ENCODE measurements at regions not wholly inside any gene's neighbourhood (a gene's known extent, or its start where the extent isn't known, plus 50 kb on each side); places are given as distances from the start of the nearest gene placed in this dataset.

DNA sequence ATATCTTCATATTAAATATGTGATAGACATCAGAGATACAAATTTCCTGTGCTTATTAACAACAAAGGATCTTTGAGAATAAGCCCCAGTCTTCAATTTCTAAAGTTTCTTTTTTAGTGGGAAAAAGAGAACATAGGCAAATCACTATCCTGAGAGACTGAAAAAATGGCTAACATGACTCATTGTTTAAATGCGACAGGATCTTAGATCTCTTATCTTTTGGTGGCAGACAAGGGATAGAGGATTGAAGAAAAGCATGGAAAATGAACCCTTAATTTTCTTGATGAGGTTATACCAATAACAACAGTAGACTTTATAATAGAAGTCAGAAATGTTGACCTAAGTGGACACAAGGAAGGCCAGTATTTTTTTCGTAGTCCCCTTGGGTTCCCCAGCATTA is 178.6 kb upstream of the MAP3K7 start:
- Histone ChIP-seq H3K36me3 (ENCODE audit: control insufficient read depth in 3 of 3, insufficient read depth in 3 of 3, low read length in 3 of 3) (no peaks in the 10 kb centered on the region), H3K9ac (ENCODE audit: low read depth in 1 of 3, low read length in 3 of 3) (no peak overlapping the region), H3K9me3 (ENCODE audit: control insufficient read depth in 3 of 3, low read length in 3 of 3) (no peaks in the 10 kb centered on the region), H3K27ac (ENCODE audit: low read depth, low read length) (no peak overlapping the region), H3K27me3 (ENCODE audit: control insufficient read depth in 3 of 3, insufficient read depth in 3 of 3, low read length in 3 of 3) (no peaks in the 10 kb centered on the region), H3K4me3 (ENCODE audit: low read length in 3 of 3) (no peak overlapping the region), H3K4me1 (ENCODE audit: control insufficient read depth in 3 of 3, insufficient read depth in 3 of 3, low read length in 3 of 3) (no peaks in the 10 kb centered on the region)

DNA sequence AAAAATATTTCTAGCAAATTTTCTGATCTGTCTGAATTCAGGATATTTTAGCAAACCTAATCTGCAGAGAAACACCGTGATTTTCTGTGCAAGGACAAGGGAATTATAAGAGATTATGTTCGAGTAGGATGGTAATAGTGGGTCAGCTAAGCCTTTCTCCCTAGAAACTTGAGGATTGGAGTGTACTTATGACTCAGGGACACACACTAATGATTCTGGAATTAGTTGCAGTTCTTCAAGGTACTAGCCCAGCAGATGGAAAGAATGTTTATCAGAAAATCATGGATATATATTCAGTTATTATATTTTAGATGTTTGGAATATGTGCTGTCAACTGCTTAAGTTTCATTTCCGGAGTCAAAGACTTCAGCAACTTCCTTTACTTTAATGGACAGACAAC is 177.1 kb upstream of the MAP3K7 start:
- Histone ChIP-seq H3K4me3 (ENCODE audit: low read length in 3 of 3) (no peak overlapping the region), H3K9ac (ENCODE audit: low read depth in 1 of 3, low read length in 3 of 3) (no peak overlapping the region), H3K4me1 (ENCODE audit: control insufficient read depth in 3 of 3, insufficient read depth in 3 of 3, low read length in 3 of 3) (no peaks in the 10 kb centered on the region), H3K36me3 (ENCODE audit: control insufficient read depth in 3 of 3, insufficient read depth in 3 of 3, low read length in 3 of 3) (no peaks in the 10 kb centered on the region), H3K27me3 (ENCODE audit: control insufficient read depth in 3 of 3, insufficient read depth in 3 of 3, low read length in 3 of 3) (no peaks in the 10 kb centered on the region), H3K27ac (ENCODE audit: low read depth, low read length) (no peak overlapping the region), H3K9me3 (ENCODE audit: control insufficient read depth in 3 of 3, low read length in 3 of 3) (no peaks in the 10 kb centered on the region)

GRCh38 chr6:90759664-90760063 is 172.8 kb upstream of the MAP3K7 start:
- no peak overlapping the region for H3K27ac ChIP-seq (ENCODE audit: low read depth, low read length)
- H3K9ac ChIP-seq (ENCODE audit: low read depth in 1 of 3, low read length in 3 of 3) = no peak overlapping the region
- no peaks in the 10 kb centered on the region for H3K9me3 ChIP-seq (ENCODE audit: control insufficient read depth in 3 of 3, low read length in 3 of 3)
- H3K4me3 ChIP-seq (ENCODE audit: low read length in 3 of 3) = no peak overlapping the region
- H3K27me3 ChIP-seq (ENCODE audit: control insufficient read depth in 3 of 3, insufficient read depth in 3 of 3, low read length in 3 of 3) = no peaks in the 10 kb centered on the region
- no peaks in the 10 kb centered on the region for H3K4me1 ChIP-seq (ENCODE audit: control insufficient read depth in 3 of 3, insufficient read depth in 3 of 3, low read length in 3 of 3)
- H3K36me3 ChIP-seq (ENCODE audit: control insufficient read depth in 3 of 3, insufficient read depth in 3 of 3, low read length in 3 of 3) = no peaks in the 10 kb centered on the region

DNA sequence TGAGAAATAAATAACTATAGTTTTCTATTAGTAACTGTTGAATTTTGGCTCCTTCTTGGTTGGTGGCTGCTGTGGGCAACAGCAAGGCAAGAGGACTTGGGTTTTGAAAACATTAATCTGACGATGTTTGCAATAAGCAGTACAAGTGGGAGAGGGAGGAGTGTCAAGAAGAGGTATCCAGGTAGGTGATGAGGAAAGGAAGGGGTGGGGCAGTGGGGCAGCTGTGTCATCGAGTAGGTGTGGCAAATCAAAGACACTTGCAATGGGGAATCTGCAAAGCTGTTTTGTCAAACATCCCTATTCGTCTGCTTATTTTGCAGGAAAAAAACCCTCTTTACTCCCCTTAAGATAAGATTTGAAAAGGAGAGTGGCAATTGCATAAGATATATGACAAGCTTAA is 171.9 kb upstream of the MAP3K7 start:
- H3K9me3 ChIP-seq (ENCODE audit: control insufficient read depth in 3 of 3, low read length in 3 of 3) = no peaks in the 10 kb centered on the region
- peaks cover 0 to 6% (median 5%) of the 10 kb centered on the region in 3 donors for H3K4me1 ChIP-seq (ENCODE audit: control insufficient read depth in 3 of 3, insufficient read depth in 3 of 3, low read length in 3 of 3)
- no peak overlapping the region for H3K4me3 ChIP-seq (ENCODE audit: low read length in 3 of 3)
- H3K27ac ChIP-seq (ENCODE audit: low read depth, low read length) = no peak overlapping the region
- no peaks in the 10 kb centered on the region for H3K27me3 ChIP-seq (ENCODE audit: control insufficient read depth in 3 of 3, insufficient read depth in 3 of 3, low read length in 3 of 3)
- no peak overlapping the region for H3K9ac ChIP-seq (ENCODE audit: low read depth in 1 of 3, low read length in 3 of 3)
- no peaks in the 10 kb centered on the region for H3K36me3 ChIP-seq (ENCODE audit: control insufficient read depth in 3 of 3, insufficient read depth in 3 of 3, low read length in 3 of 3)

DNA sequence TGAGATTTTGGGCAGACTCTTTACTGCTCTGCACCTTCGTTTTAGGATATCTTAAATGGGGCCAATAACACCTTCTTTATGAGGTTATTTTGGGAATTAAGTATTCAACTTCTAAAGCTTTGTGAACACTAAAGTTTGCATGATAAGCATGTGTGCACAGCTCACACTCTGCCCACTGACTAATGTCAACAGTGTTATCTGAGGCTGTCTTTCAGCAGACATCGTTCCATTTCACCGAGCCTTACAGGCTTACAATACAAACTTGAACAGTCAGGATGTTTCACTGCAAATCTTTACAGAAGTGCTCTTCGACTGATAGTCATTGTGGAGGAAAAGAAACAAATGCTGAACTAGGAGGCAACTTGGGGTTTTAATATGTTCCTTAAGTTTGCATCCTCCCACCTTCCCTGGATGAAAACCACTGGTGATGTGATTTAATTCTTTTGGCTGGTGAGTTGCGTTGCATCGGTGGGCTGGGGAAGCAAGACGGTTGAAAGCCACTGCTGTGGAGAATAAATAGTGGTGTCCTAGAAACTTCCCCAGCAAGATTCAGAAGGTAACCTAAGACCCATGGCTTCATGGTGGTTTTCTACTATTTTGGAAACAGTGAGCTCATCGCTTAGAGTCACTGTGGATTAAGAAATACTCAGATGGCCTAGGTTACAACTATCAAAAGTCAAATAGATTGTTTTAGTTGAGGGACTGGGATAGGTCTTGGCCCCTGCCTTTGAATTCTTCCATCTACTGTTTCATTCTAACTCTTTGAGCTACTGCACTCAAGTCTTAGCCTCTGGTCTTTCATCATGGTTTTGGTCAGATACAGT is 167.2 kb upstream of the MAP3K7 start:
- Histone ChIP-seq H3K9ac (ENCODE audit: low read depth in 1 of 3, low read length in 3 of 3) (no peak overlapping the region), H3K27ac (ENCODE audit: low read depth, low read length) (peak overlapping the region; percentile 63), H3K36me3 (ENCODE audit: control insufficient read depth in 3 of 3, insufficient read depth in 3 of 3, low read length in 3 of 3) (no peaks in the 10 kb centered on the region), H3K9me3 (ENCODE audit: control insufficient read depth in 3 of 3, low read length in 3 of 3) (no peaks in the 10 kb centered on the region), H3K27me3 (ENCODE audit: control insufficient read depth in 3 of 3, insufficient read depth in 3 of 3, low read length in 3 of 3) (no peaks in the 10 kb centered on the region), H3K4me1 (ENCODE audit: control insufficient read depth in 3 of 3, insufficient read depth in 3 of 3, low read length in 3 of 3) (peaks cover 0 to 12% (median 10%) of the 10 kb centered on the region in 3 donors), H3K4me3 (ENCODE audit: low read length in 3 of 3) (no peak overlapping the region)

DNA sequence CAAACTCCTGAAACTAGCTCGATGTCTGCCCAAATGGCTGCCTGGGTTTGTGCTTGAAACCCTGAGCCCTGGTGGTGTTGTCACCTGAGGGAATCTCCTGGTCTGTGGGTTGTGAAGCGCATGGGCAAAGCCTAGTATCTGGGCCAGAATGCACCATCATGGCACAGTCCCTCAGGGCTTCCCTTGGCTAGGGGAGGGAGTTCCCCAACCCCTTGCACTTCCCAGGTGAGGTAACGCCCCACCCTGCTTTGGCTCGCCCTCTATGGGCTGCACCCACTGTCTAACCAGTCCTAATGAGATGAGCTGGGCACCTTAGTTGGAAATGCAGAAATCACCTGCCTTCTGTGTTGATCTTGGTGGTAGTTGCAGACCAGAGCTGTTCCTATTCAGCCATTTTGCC is 152.9 kb upstream of the MAP3K7 start:
- Histone ChIP-seq H3K4me1 (ENCODE audit: control insufficient read depth in 3 of 3, insufficient read depth in 3 of 3, low read length in 3 of 3) (no peaks in the 10 kb centered on the region), H3K4me3 (ENCODE audit: low read length in 3 of 3) (no peak overlapping the region), H3K36me3 (ENCODE audit: control insufficient read depth in 3 of 3, insufficient read depth in 3 of 3, low read length in 3 of 3) (no peaks in the 10 kb centered on the region), H3K9ac (ENCODE audit: low read depth in 1 of 3, low read length in 3 of 3) (no peak overlapping the region), H3K27ac (ENCODE audit: low read depth, low read length) (no peak overlapping the region), H3K27me3 (ENCODE audit: control insufficient read depth in 3 of 3, insufficient read depth in 3 of 3, low read length in 3 of 3) (no peaks in the 10 kb centered on the region), H3K9me3 (ENCODE audit: control insufficient read depth in 3 of 3, low read length in 3 of 3) (no peaks in the 10 kb centered on the region)

DNA sequence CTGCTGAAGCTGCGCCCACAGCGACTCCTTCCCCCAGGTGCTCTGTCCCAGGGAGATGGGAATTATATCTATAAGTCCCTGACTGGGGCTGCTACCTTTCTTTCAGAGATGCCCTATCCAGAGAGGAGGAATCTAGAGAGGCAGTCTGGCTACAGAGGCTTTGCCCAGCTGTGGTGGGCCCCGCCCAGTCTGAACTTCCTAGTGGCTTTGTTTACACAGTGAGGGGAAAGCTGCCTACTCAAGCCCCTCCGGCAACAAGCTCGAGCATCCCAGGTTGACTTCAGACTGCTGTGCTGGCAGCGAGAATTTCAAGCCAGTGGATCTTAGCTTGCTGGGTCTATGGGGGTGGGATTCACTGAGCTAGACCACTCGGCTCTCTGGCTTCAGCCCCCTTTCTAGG is 152.5 kb upstream of the MAP3K7 start:
- no peaks in the 10 kb centered on the region for H3K27me3 ChIP-seq (ENCODE audit: control insufficient read depth in 3 of 3, insufficient read depth in 3 of 3, low read length in 3 of 3)

GRCh38 chr6:90730151-90730673 is 143.3 kb upstream of the MAP3K7 start:
- no peaks in the 10 kb centered on the region for H3K36me3 ChIP-seq (ENCODE audit: control insufficient read depth in 3 of 3, insufficient read depth in 3 of 3, low read length in 3 of 3)
- no peaks in the 10 kb centered on the region for H3K27me3 ChIP-seq (ENCODE audit: control insufficient read depth in 3 of 3, insufficient read depth in 3 of 3, low read length in 3 of 3)
- no peaks in the 10 kb centered on the region for H3K4me1 ChIP-seq (ENCODE audit: control insufficient read depth in 3 of 3, insufficient read depth in 3 of 3, low read length in 3 of 3)
- no peak overlapping the region for H3K9ac ChIP-seq (ENCODE audit: low read depth in 1 of 3, low read length in 3 of 3)
- H3K27ac ChIP-seq (ENCODE audit: low read depth, low read length) = no peak overlapping the region
- H3K4me3 ChIP-seq (ENCODE audit: low read length in 3 of 3) = no peak overlapping the region
- no peaks in the 10 kb centered on the region for H3K9me3 ChIP-seq (ENCODE audit: control insufficient read depth in 3 of 3, low read length in 3 of 3)

More for the DNA sequence above, 152.5 kb upstream of the MAP3K7 start:
- no peaks in the 10 kb centered on the region for H3K9me3 ChIP-seq (ENCODE audit: control insufficient read depth in 3 of 3, low read length in 3 of 3)
- H3K36me3 ChIP-seq (ENCODE audit: control insufficient read depth in 3 of 3, insufficient read depth in 3 of 3, low read length in 3 of 3) = no peaks in the 10 kb centered on the region
- H3K27ac ChIP-seq (ENCODE audit: low read depth, low read length) = no peak overlapping the region
- no peak overlapping the region for H3K9ac ChIP-seq (ENCODE audit: low read depth in 1 of 3, low read length in 3 of 3)
- H3K4me3 ChIP-seq (ENCODE audit: low read length in 3 of 3) = no peak overlapping the region
- H3K4me1 ChIP-seq (ENCODE audit: control insufficient read depth in 3 of 3, insufficient read depth in 3 of 3, low read length in 3 of 3) = no peaks in the 10 kb centered on the region

GRCh38 chr6:90729057-90729456 is 142.2 kb upstream of the MAP3K7 start:
- H3K27me3 ChIP-seq (ENCODE audit: control insufficient read depth in 3 of 3, insufficient read depth in 3 of 3, low read length in 3 of 3) = no peaks in the 10 kb centered on the region
- no peak overlapping the region for H3K27ac ChIP-seq (ENCODE audit: low read depth, low read length)
- H3K36me3 ChIP-seq (ENCODE audit: control insufficient read depth in 3 of 3, insufficient read depth in 3 of 3, low read length in 3 of 3) = no peaks in the 10 kb centered on the region
- H3K9me3 ChIP-seq (ENCODE audit: control insufficient read depth in 3 of 3, low read length in 3 of 3) = no peaks in the 10 kb centered on the region
- no peak overlapping the region for H3K4me3 ChIP-seq (ENCODE audit: low read length in 3 of 3)
- no peaks in the 10 kb centered on the region for H3K4me1 ChIP-seq (ENCODE audit: control insufficient read depth in 3 of 3, insufficient read depth in 3 of 3, low read length in 3 of 3)
- no peak overlapping the region for H3K9ac ChIP-seq (ENCODE audit: low read depth in 1 of 3, low read length in 3 of 3)

DNA sequence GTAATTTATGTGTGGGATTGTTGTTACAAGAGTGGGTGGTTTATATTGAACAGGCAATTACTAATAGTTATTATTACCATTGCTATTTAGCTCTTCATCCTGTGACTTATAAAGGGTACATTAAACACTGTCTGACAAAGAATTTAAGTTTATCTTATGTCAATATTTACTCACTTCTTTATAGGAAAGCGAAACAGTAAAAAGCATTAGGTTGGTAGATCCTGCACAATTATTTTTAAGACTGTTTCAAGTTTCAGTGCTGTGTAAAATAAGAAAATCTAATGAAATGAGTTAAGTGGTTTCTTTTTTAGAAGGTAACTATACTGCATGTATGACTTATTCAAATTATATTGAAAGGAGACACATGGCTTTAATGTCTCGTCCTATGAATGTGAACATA is 135.8 kb upstream of the MAP3K7 start:
- H3K27me3 ChIP-seq (ENCODE audit: control insufficient read depth in 3 of 3, insufficient read depth in 3 of 3, low read length in 3 of 3) = no peaks in the 10 kb centered on the region
- H3K27ac ChIP-seq (ENCODE audit: low read depth, low read length) = no peak overlapping the region
- no peak overlapping the region for H3K4me3 ChIP-seq (ENCODE audit: low read length in 3 of 3)
- H3K4me1 ChIP-seq (ENCODE audit: control insufficient read depth in 3 of 3, insufficient read depth in 3 of 3, low read length in 3 of 3) = no peaks in the 10 kb centered on the region
- H3K9me3 ChIP-seq (ENCODE audit: control insufficient read depth in 3 of 3, low read length in 3 of 3) = no peaks in the 10 kb centered on the region
- H3K9ac ChIP-seq (ENCODE audit: low read depth in 1 of 3, low read length in 3 of 3) = no peak overlapping the region
- H3K36me3 ChIP-seq (ENCODE audit: control insufficient read depth in 3 of 3, insufficient read depth in 3 of 3, low read length in 3 of 3) = no peaks in the 10 kb centered on the region

Measured in skeletal muscle tissue (tissue), 3 donors.